DOHH2 (cell line): ENCODE measurements at regions not wholly inside any gene's neighbourhood (a gene's known extent, or its start where the extent isn't known, plus 50 kb on each side); places are given as distances from the start of the nearest gene placed in this dataset.

Source experiments
- H3F3A ChIP-seq: fragments of 200-600 bp; sonication (generic), shearing (Covaris generic); 2 replicates; pipeline ENCODE4 v1.6.0; 2016; ENCODE audit warnings: antibody characterized with exemption, mild to moderate bottlenecking; ENCODE audit not compliant: control insufficient read depth, insufficient read depth
- H3K27ac ChIP-seq: fragments of 200-600 bp; sonication (generic); 2 replicates; pipeline ENCODE4 v1.5.1; 2014; ENCODE audit warnings: low read depth, mild to moderate bottlenecking, low read length, moderate library complexity
- H3K27me3 ChIP-seq: fragments of 200-600 bp; sonication (generic); 2 replicates; pipeline ENCODE4 v1.6.1; 2014; ENCODE audit warnings: mild to moderate bottlenecking, low read length, mixed read lengths; ENCODE audit not compliant: control insufficient read depth
- H3K36me3 ChIP-seq: fragments of 200-600 bp; sonication (generic); 2 replicates; pipeline ENCODE4 v1.6.1; 2014; ENCODE audit warnings: mild to moderate bottlenecking, low read length, moderate library complexity, mixed read lengths; ENCODE audit not compliant: control insufficient read depth
- H3K4me1 ChIP-seq: fragments of 200-600 bp; sonication (generic); 2 replicates; pipeline ENCODE4 v1.6.1; 2014; ENCODE audit warnings: mild to moderate bottlenecking, low read length, mixed read lengths; ENCODE audit not compliant: control insufficient read depth
- H3K4me2 ChIP-seq: fragments of 200-600 bp; sonication (generic); 2 replicates; pipeline ENCODE4 v1.6.0; 2014; ENCODE audit warnings: mild to moderate bottlenecking, low read length, moderate library complexity
- H3K4me3 ChIP-seq: fragments of 200-600 bp; sonication (generic); 2 replicates; pipeline ENCODE4 v1.5.1; 2014; ENCODE audit warnings: mild to moderate bottlenecking, low read length, mixed read lengths
- H3K79me2 ChIP-seq: fragments of 200-600 bp; sonication (generic); 2 replicates; pipeline ENCODE4 v1.6.1; 2014; ENCODE audit warnings: mild to moderate bottlenecking, low read length, mixed read lengths; ENCODE audit not compliant: control insufficient read depth
- H3K9me2 ChIP-seq: fragments of 200-600 bp; sonication (generic); replicated peaks from 2 replicates; pipeline ENCODE4 v1.6.1; 2014; ENCODE audit warnings: mild to moderate bottlenecking, low read length, mixed read lengths; ENCODE audit not compliant: control insufficient read depth
- H3K9me3 ChIP-seq: fragments of 200-600 bp; sonication (generic); 2 replicates; pipeline ENCODE4 v1.6.1; 2014; ENCODE audit warnings: antibody characterized with exemption, low read length, mixed read lengths; ENCODE audit not compliant: control insufficient read depth, insufficient read depth
- H4K20me1 ChIP-seq: fragments of 200-600 bp; sonication (generic); 2 replicates; pipeline ENCODE4 v1.6.0; 2014; ENCODE audit warnings: low read depth, mild to moderate bottlenecking, antibody characterized with exemption, low read length, moderate library complexity; ENCODE audit not compliant: control insufficient read depth, insufficient read depth
- EZH2phosphoT487 ChIP-seq: fragments of 200-600 bp; sonication (generic); IDR thresholded peaks from 2 replicates; pipeline ENCODE4 v1.6.1; 2017; ENCODE audit warnings: borderline replicate concordance, mild to moderate bottlenecking, antibody characterized with exemption, low read length, moderate library complexity, mixed read lengths
- TF ChIP-seq, protein P1 (sequence below): fragments of 200-600 bp; sonication (generic); IDR thresholded peaks from one replicate; pipeline ENCODE4 v1.5.1; 2014; ENCODE audit warnings: antibody characterized with exemption, mild to moderate bottlenecking, low read depth, low read length; ENCODE audit not compliant: poor library complexity, severe bottlenecking

DNA sequence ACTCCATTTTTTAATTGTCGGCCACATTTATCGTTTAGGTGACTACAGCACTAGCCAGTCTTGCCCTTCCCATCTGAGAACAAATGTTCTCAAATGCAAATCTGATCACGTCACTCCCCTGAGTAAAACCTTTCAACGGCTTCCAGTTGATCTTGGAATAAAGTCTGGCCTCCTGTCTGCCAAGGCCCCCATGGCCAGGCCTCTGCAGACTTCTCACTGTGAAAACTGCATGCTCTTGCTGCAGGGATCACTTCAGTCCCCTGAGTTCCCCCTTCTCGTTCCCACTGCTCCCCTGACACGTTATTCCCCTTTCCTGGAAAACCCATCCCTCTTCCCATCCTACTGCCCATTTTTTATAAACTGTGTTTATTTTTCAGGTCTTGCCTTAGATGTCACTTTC is 124.1 kb upstream of the NEBL start:
- no peak overlapping the region for H3K4me2 ChIP-seq
- H3K9me3 ChIP-seq, result peaks cover 7% of the 10 kb centered on the region; the same call in 1 of the 2 replicates
- no peaks in the 10 kb centered on the region for H3K27me3 ChIP-seq
- no peaks in the 10 kb centered on the region for H3K36me3 ChIP-seq
- H3K9me2 ChIP-seq, result no peaks in the 10 kb centered on the region
- no peak for TF ChIP-seq EZH2phosphoT487
- TF ChIP-seq, protein P1, sequence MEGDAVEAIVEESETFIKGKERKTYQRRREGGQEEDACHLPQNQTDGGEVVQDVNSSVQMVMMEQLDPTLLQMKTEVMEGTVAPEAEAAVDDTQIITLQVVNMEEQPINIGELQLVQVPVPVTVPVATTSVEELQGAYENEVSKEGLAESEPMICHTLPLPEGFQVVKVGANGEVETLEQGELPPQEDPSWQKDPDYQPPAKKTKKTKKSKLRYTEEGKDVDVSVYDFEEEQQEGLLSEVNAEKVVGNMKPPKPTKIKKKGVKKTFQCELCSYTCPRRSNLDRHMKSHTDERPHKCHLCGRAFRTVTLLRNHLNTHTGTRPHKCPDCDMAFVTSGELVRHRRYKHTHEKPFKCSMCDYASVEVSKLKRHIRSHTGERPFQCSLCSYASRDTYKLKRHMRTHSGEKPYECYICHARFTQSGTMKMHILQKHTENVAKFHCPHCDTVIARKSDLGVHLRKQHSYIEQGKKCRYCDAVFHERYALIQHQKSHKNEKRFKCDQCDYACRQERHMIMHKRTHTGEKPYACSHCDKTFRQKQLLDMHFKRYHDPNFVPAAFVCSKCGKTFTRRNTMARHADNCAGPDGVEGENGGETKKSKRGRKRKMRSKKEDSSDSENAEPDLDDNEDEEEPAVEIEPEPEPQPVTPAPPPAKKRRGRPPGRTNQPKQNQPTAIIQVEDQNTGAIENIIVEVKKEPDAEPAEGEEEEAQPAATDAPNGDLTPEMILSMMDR, result no peak
- no peak overlapping the region for H3K27ac ChIP-seq
- no peaks in the 10 kb centered on the region for H4K20me1 ChIP-seq
- no peaks in the 10 kb centered on the region for H3F3A ChIP-seq
- H3K4me3 ChIP-seq, result no peak overlapping the region
- H3K4me1 ChIP-seq, result peaks cover 7% of the 10 kb centered on the region
- H3K79me2 ChIP-seq, result no peaks in the 10 kb centered on the region

DNA sequence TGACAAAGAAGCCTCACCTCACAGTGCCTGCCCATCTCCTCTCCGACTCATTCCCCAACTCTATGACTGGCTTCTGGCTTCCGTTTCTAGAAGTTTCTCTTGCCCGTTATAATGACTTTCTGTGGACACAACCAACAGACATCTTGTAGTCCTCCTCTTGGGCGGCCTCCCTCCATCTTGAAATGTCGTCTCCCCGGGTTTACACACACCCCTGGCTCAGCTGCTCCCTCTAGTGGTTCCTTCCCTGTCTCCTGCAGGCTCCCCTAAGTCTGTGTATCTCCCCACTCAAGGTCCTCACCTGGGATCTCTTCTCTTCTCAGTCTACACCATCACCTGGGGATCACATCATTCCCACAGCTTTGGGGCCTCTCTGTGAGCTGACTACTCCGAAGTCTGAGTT is 123.4 kb upstream of the NEBL start:
- Histone ChIP-seq H3K27ac (no peak overlapping the region), H3K4me2 (peak overlapping the region; percentile 46), H3K4me1 (peaks cover 7% of the 10 kb centered on the region), H3F3A (no peaks in the 10 kb centered on the region), H3K36me3 (no peaks in the 10 kb centered on the region), H3K79me2 (no peaks in the 10 kb centered on the region), H4K20me1 (no peaks in the 10 kb centered on the region), H3K9me3 (peaks cover 7% of the 10 kb centered on the region; the same call in 1 of the 2 replicates), H3K9me2 (no peaks in the 10 kb centered on the region), H3K27me3 (no peaks in the 10 kb centered on the region), H3K4me3 (peak overlapping the region; percentile 47)
- TF ChIP-seq, protein P1, result peak; percentile 91
- no peak for TF ChIP-seq EZH2phosphoT487

DNA sequence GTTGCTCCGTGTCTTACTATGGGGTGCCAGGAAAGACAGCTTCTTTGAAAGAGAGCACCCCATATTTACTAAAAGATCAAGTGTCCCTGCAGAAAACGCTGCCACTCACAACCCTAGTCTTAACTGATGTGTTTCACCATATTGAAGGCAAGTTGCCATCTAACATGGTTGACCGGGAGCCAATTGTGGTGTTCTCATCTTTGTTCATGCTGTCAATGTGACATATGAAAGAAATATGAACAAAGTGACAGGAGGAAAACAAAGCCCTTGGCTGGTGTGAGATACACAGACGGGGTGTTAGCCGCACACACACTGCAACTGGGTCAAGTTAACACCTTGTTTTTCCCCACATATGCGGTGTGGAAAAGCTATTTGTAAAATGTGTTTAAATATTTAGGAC is 122.3 kb upstream of the NEBL start:
- Histone ChIP-seq H3K27me3 (no peaks in the 10 kb centered on the region), H3K4me2 (no peak overlapping the region), H3K4me3 (no peak overlapping the region), H3K9me3 (peaks cover 7% of the 10 kb centered on the region; the same call in 1 of the 2 replicates), H3K9me2 (no peaks in the 10 kb centered on the region), H4K20me1 (no peaks in the 10 kb centered on the region), H3K36me3 (no peaks in the 10 kb centered on the region), H3K79me2 (no peaks in the 10 kb centered on the region), H3K4me1 (peaks cover 7% of the 10 kb centered on the region), H3F3A (no peaks in the 10 kb centered on the region), H3K27ac (no peak overlapping the region)
- TF ChIP-seq EZH2phosphoT487, result no peak
- TF ChIP-seq, protein P1, result no peak
